ENCODE measurements at regions not wholly inside any gene's neighbourhood (a gene's known extent, or its start where the extent isn't known, plus 50 kb on each side); places are given as distances from the start of the nearest gene placed in this dataset.

DNA sequence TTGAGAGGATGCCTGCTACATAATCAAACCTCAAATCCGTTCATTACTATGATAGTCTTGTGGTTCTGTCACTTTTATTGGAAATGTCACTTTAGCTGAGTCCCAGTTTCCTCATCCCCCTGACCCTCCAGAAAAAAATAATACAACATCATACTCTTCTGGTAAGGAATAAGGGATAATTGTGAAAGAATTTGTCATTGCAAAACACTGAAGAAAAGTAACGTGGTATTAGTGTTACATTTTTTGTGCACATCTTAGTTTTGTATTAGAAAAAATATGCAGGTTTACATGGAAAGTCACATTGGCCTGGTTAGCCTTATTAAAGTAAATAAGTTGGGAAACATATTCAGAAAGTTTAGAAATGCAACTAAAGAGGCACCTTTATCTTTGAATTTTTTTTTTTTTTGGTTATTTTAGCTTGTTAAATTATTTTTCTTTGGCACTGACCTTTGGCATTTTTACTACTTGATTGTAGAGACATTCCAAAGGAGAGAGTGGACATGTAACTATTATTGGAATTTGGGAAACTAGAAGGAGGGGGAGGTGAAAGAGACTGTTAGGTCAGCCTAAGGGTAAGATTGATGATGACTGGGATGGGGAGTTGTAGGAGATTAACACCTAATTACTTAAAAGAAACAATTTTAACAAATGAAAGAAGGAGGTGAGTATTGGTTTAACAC, 462.2 kb upstream of the RARB start:
- no peaks in the 10 kb centered on the region for H3K9me3 ChIP-seq (ENCODE audit: control insufficient read depth, low read depth, low read length)
- no peak for TF ChIP-seq EZH2 (IDR thresholded peaks at IDR 0.05; ENCODE audit: low read length)
- TF ChIP-seq, protein P1, sequence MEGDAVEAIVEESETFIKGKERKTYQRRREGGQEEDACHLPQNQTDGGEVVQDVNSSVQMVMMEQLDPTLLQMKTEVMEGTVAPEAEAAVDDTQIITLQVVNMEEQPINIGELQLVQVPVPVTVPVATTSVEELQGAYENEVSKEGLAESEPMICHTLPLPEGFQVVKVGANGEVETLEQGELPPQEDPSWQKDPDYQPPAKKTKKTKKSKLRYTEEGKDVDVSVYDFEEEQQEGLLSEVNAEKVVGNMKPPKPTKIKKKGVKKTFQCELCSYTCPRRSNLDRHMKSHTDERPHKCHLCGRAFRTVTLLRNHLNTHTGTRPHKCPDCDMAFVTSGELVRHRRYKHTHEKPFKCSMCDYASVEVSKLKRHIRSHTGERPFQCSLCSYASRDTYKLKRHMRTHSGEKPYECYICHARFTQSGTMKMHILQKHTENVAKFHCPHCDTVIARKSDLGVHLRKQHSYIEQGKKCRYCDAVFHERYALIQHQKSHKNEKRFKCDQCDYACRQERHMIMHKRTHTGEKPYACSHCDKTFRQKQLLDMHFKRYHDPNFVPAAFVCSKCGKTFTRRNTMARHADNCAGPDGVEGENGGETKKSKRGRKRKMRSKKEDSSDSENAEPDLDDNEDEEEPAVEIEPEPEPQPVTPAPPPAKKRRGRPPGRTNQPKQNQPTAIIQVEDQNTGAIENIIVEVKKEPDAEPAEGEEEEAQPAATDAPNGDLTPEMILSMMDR (optimal IDR thresholded peaks at IDR 0.05 in 1 of 3, IDR thresholded peaks at IDR 0.05 in 1 of 3, conservative IDR thresholded peaks at IDR 0.05 in 1 of 3; ENCODE audit: extremely low read depth in 1 of 3, insufficient read depth in 2 of 3, low read length in 3 of 3): no peak
- dilution Hi-C loops (cut with MboI; ENCODE audit: extremely low pct_ligation_motif_present, low sequenced_read_pairs): no loop called here
- no peak overlapping the region for H2AFZ ChIP-seq (ENCODE audit: control insufficient read depth, low read length)
- H3K4me1 ChIP-seq (ENCODE audit: control insufficient read depth, extremely low read depth, insufficient read depth, low read length): no peaks in the 10 kb centered on the region
- H3K27ac ChIP-seq (ENCODE audit: control insufficient read depth, insufficient read depth, low read length): no peak overlapping the region
- no peak for FAIRE-seq
- H3K4me3 ChIP-seq (ENCODE audit: control insufficient read depth in 2 of 3, extremely low read depth in 1 of 3, insufficient read depth in 2 of 3, low read depth in 1 of 3, low read length in 3 of 3): no peak overlapping the region
- no peaks in the 10 kb centered on the region for H3K27me3 ChIP-seq (ENCODE audit: control insufficient read depth, extremely low read depth, insufficient read depth, low read length)
- no peak overlapping the region for H3K4me2 ChIP-seq (ENCODE audit: control insufficient read depth, extremely low read depth, insufficient read depth, low read depth, low read length)
- H3K9ac ChIP-seq (ENCODE audit: control insufficient read depth, extremely low read depth, insufficient read depth, low read length): no peak overlapping the region
- H3K79me2 ChIP-seq (ENCODE audit: control insufficient read depth, insufficient read depth, low read length): no peaks in the 10 kb centered on the region
- H3K9me1 ChIP-seq (ENCODE audit: control insufficient read depth, extremely low read depth, insufficient read depth, low read length): no peaks in the 10 kb centered on the region
- DNase-seq (ENCODE audit: low read depth, low spot score): no peak
- H3K36me3 ChIP-seq (ENCODE audit: control insufficient read depth in 2 of 2, extremely low read depth in 1 of 2, insufficient read depth in 2 of 2, low read length in 2 of 2): no peaks in the 10 kb centered on the region
- H4K20me1 ChIP-seq (ENCODE audit: control insufficient read depth, extremely low read depth, insufficient read depth, low read length): no peaks in the 10 kb centered on the region

DNA sequence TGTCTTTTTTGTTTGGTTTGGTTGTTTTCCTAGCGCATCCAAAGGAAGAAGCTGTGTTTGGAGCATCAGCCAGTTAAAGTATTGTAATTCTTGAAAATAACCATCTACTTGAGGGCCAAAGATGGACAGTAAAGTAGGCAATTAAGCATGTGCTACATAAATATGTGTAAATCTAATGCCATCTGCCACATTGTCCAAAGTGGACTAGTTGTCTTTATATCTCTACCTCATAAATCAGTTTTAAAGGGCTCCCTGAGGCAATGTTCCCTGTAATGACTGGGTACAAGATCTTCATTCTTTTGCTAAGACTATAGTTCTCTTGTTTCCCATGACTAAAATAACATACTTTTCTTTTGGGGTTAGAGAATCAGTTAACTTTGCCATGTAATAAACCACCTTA, 460.0 kb upstream of the RARB start:
- FAIRE-seq (no peak), DNase-seq (ENCODE audit: low read depth, low spot score) (no peak)
- Histone ChIP-seq H3K9me1 (ENCODE audit: control insufficient read depth, extremely low read depth, insufficient read depth, low read length) (no peaks in the 10 kb centered on the region), H3K9ac (ENCODE audit: control insufficient read depth, extremely low read depth, insufficient read depth, low read length) (no peak overlapping the region), H3K36me3 (ENCODE audit: control insufficient read depth in 2 of 2, extremely low read depth in 1 of 2, insufficient read depth in 2 of 2, low read length in 2 of 2) (no peaks in the 10 kb centered on the region), H3K4me1 (ENCODE audit: control insufficient read depth, extremely low read depth, insufficient read depth, low read length) (no peaks in the 10 kb centered on the region), H3K4me2 (ENCODE audit: control insufficient read depth, extremely low read depth, insufficient read depth, low read depth, low read length) (no peak overlapping the region), H3K79me2 (ENCODE audit: control insufficient read depth, insufficient read depth, low read length) (no peaks in the 10 kb centered on the region), H4K20me1 (ENCODE audit: control insufficient read depth, extremely low read depth, insufficient read depth, low read length) (no peaks in the 10 kb centered on the region), H2AFZ (ENCODE audit: control insufficient read depth, low read length) (no peak overlapping the region), H3K9me3 (ENCODE audit: control insufficient read depth, low read depth, low read length) (no peaks in the 10 kb centered on the region), H3K4me3 (ENCODE audit: control insufficient read depth in 2 of 3, extremely low read depth in 1 of 3, insufficient read depth in 2 of 3, low read depth in 1 of 3, low read length in 3 of 3) (no peak overlapping the region), H3K27ac (ENCODE audit: control insufficient read depth, insufficient read depth, low read length) (no peak overlapping the region), H3K27me3 (ENCODE audit: control insufficient read depth, extremely low read depth, insufficient read depth, low read length) (no peaks in the 10 kb centered on the region)
- dilution Hi-C loops (cut with MboI; ENCODE audit: extremely low pct_ligation_motif_present, low sequenced_read_pairs): no loop called here
- no peak for TF ChIP-seq EZH2 (IDR thresholded peaks at IDR 0.05; ENCODE audit: low read length)
- TF ChIP-seq, protein P1 (optimal IDR thresholded peaks at IDR 0.05 in 1 of 3, IDR thresholded peaks at IDR 0.05 in 1 of 3, conservative IDR thresholded peaks at IDR 0.05 in 1 of 3; ENCODE audit: extremely low read depth in 1 of 3, insufficient read depth in 2 of 3, low read length in 3 of 3): no peak
